SK-N-SH (cell line): ENCODE measurements at regions not wholly inside any gene's neighbourhood (a gene's known extent, or its start where the extent isn't known, plus 50 kb on each side); places are given as distances from the start of the nearest gene placed in this dataset.
A peak's percentile ranks its signal among the peaks of the same experiment; 100 is the strongest.

Experiments used
- CTCF ChIA-PET: fragments of 300-600, 350-600 bp; formaldehyde crosslinking; extraction: SDS; loops from one replicate; lab custom pipeline; 2021; lab: Yijun Ruan, JAX
- POLR2A ChIA-PET: fragments of 350-600 bp; sonication (Branson Sonifier 250); formaldehyde crosslinking; extraction: SDS; loops from one replicate; lab custom pipeline; 2020; ENCODE audit warnings: antibody characterized with exemption, inconsistent platforms; lab: Yijun Ruan, JAX
- DNase-seq: peaks from one replicate; pipeline ENCODE4 v3.0.0; 2012
- H2AFZ ChIP-seq: fragments of 200-600 bp; sonication (generic); 2 replicates; pipeline ENCODE4 v1.8.1; 2016; ENCODE audit warnings: antibody characterized with exemption, mild to moderate bottlenecking, low read depth
- H3F3A ChIP-seq: fragments of 200-600 bp; sonication (generic); replicated peaks from 2 replicates; pipeline ENCODE3; 2016; ENCODE audit warnings: antibody characterized with exemption, mild to moderate bottlenecking; ENCODE audit not compliant: insufficient read depth
- H3K27ac ChIP-seq, 2 experiments: fragments of 200-500 bp in 1 of 2; fragments of 200-600 bp in 1 of 2; sonication (Bioruptor generic) in 1 of 2; sonication (generic), shearing (Covaris generic) in 1 of 2; 2 replicates each; pipeline versions ENCODE4 v1.5.1 to v1.6.1; 2014 to 2016; ENCODE audit warnings: low read depth in 2 of 2, inconsistent platforms in 1 of 2, low read length in 1 of 2, mild to moderate bottlenecking in 1 of 2, mixed read lengths in 1 of 2
- H3K27me3 ChIP-seq: fragments of 200-600 bp; sonication (generic), shearing (Covaris generic); 2 replicates; pipeline ENCODE4 v1.6.1; 2016; ENCODE audit warnings: mixed run types; ENCODE audit not compliant: insufficient read depth
- H3K36me3 ChIP-seq, 2 experiments: fragments of 200-500 bp in 1 of 2; fragments of 200-600 bp in 1 of 2; sonication (Bioruptor generic) in 1 of 2; sonication (generic) in 1 of 2; replicated peaks in 1 of 2; 2 replicates each; pipeline versions ENCODE3 to v1.5.1; 2014 to 2016; ENCODE audit warnings: low read length in 1 of 2, mild to moderate bottlenecking in 1 of 2; ENCODE audit not compliant: insufficient read depth in 2 of 2, control insufficient read depth in 1 of 2
- H3K4me1 ChIP-seq, 2 experiments: fragments of 200-500 bp in 1 of 2; fragments of 200-600 bp in 1 of 2; sonication (Bioruptor generic) in 1 of 2; sonication (generic), shearing (Covaris generic) in 1 of 2; 2 replicates each; pipeline versions ENCODE4 v1.5.1 to v1.6.1; 2014 to 2016; ENCODE audit warnings: low read depth in 1 of 2, low read length in 1 of 2, mixed run types in 1 of 2; ENCODE audit not compliant: insufficient read depth in 2 of 2, control insufficient read depth in 1 of 2
- H3K4me2 ChIP-seq: fragments of 200-600 bp; sonication (generic), shearing (Covaris generic); 2 replicates; pipeline ENCODE4 v1.6.1; 2017; ENCODE audit warnings: mixed run types
- H3K4me3 ChIP-seq, 2 experiments: fragments of 200-500 bp in 1 of 2; fragments of 200-600 bp in 1 of 2; sonication (Bioruptor generic) in 1 of 2; sonication (generic), shearing (Covaris generic) in 1 of 2; 2 replicates each; pipeline versions ENCODE4 v1.5.1 to v1.8.1; 2014 to 2016; ENCODE audit warnings: low read depth in 2 of 2, inconsistent platforms in 1 of 2, low read length in 1 of 2, mild to moderate bottlenecking in 1 of 2, mixed read lengths in 1 of 2, moderate library complexity in 1 of 2
- H3K79me2 ChIP-seq: fragments of 200-600 bp; sonication (generic); 2 replicates; pipeline ENCODE4 v1.8.1; 2017; ENCODE audit warnings: mild to moderate bottlenecking; ENCODE audit not compliant: insufficient read depth
- H3K9ac ChIP-seq: fragments of 200-600 bp; sonication (generic); 2 replicates; pipeline ENCODE4 v1.6.1; 2017; ENCODE audit warnings: mixed run types
- H3K9me2 ChIP-seq: fragments of 200-600 bp; sonication (generic); 2 replicates; pipeline ENCODE4 v1.6.1; 2017; ENCODE audit warnings: mixed run types
- H3K9me3 ChIP-seq: fragments of 200-600 bp; sonication (generic); 2 replicates; pipeline ENCODE4 v1.6.1; 2017; ENCODE audit warnings: mixed run types, mild to moderate bottlenecking, moderate library complexity
- H4K20me1 ChIP-seq: fragments of 200-600 bp; sonication (generic); 2 replicates; pipeline ENCODE4 v1.6.1; 2017; ENCODE audit warnings: mild to moderate bottlenecking, mixed run types; ENCODE audit not compliant: insufficient read depth
- CHD2 ChIP-seq: fragments of 150-350 bp; IDR thresholded peaks from 2 replicates; pipeline ENCODE4 v1.6.1; 2018; ENCODE audit warnings: low read length; ENCODE audit not compliant: partially characterized antibody
- ELF1 ChIP-seq: IDR thresholded peaks from 2 replicates; pipeline ENCODE4 v1.4.0; 2012
- EP300 ChIP-seq, 2 experiments: IDR thresholded peaks; 2 replicates each; pipeline versions ENCODE4 v1.4.0 to v1.6.1; 2012; ENCODE audit warnings: borderline replicate concordance in 1 of 2, low read depth in 1 of 2, low read length in 1 of 2
- EZH2phosphoT487 ChIP-seq: fragments of 200-600 bp; sonication (generic); IDR thresholded peaks from 2 replicates; pipeline ENCODE4 v1.6.1; 2017; ENCODE audit warnings: low read depth, mixed run types, mild to moderate bottlenecking, antibody characterized with exemption, moderate library complexity, borderline replicate concordance
- FOSL2 ChIP-seq: IDR thresholded peaks from 2 replicates; pipeline ENCODE4 v1.4.0; 2012; ENCODE audit warnings: low read depth, mild to moderate bottlenecking, moderate library complexity, borderline replicate concordance
- FOXJ3 ChIP-seq: sonication (generic); formaldehyde crosslinking; IDR thresholded peaks from 2 replicates; pipeline ENCODE4 v1.5.1; 2020; ENCODE audit warnings: mild to moderate bottlenecking, missing genetic modification reagents
- FOXM1 ChIP-seq: IDR thresholded peaks from 2 replicates; pipeline ENCODE4 v1.4.0; 2012; ENCODE audit warnings: low read depth, mild to moderate bottlenecking
- GABPA ChIP-seq: IDR thresholded peaks from 2 replicates; pipeline ENCODE4 v1.4.0; 2012; ENCODE audit warnings: low read depth, mild to moderate bottlenecking
- GATA2 ChIP-seq: sonication (generic); formaldehyde crosslinking; IDR thresholded peaks from 2 replicates; pipeline ENCODE4 v1.5.0; 2020; ENCODE audit warnings: mild to moderate bottlenecking, missing genetic modification reagents
- JUND ChIP-seq: IDR thresholded peaks from 2 replicates; pipeline ENCODE4 v1.4.0; 2012
- MXI1 ChIP-seq: IDR thresholded peaks from 2 replicates; pipeline ENCODE4 v1.6.1; 2012; ENCODE audit warnings: mild to moderate bottlenecking, low read depth, low read length, improper control_type of control experiment
- NFIC ChIP-seq: IDR thresholded peaks from 2 replicates; pipeline ENCODE4 v1.4.0; 2012; ENCODE audit warnings: borderline replicate concordance
- POLR2AphosphoS5 ChIP-seq: IDR thresholded peaks from 2 replicates; pipeline ENCODE4 v1.6.1; 2012; ENCODE audit warnings: low read depth, low read length
- RAD21 ChIP-seq: IDR thresholded peaks from 2 replicates; pipeline ENCODE4 v1.6.1; 2012; ENCODE audit warnings: mild to moderate bottlenecking, low read length
- RCOR1 ChIP-seq: fragments of 150-350 bp; IDR thresholded peaks from 2 replicates; pipeline ENCODE4 v1.6.1; 2017; ENCODE audit warnings: antibody characterized with exemption, low read length
- RFX5 ChIP-seq: IDR thresholded peaks from 2 replicates; pipeline ENCODE4 v1.6.1; 2012; ENCODE audit warnings: mild to moderate bottlenecking, improper control_type of control experiment, low read length
- RXRA ChIP-seq: IDR thresholded peaks from 2 replicates; pipeline ENCODE4 v1.4.0; 2012; ENCODE audit warnings: low read depth, mild to moderate bottlenecking, borderline replicate concordance
- SMC3 ChIP-seq: IDR thresholded peaks from 2 replicates; pipeline ENCODE4 v1.6.1; 2012; ENCODE audit warnings: low read depth, low read length, improper control_type of control experiment
- TAF1 ChIP-seq: IDR thresholded peaks from 2 replicates; pipeline ENCODE4 v1.6.1; 2012; ENCODE audit warnings: low read depth, mild to moderate bottlenecking, low read length, moderate library complexity, borderline replicate concordance
- TCF12 ChIP-seq: IDR thresholded peaks from 2 replicates; pipeline ENCODE4 v1.4.0; 2012
- WGBS: methylation state at CpG from one replicate; pipeline ENCODE4 v1.1.6; 2017; ENCODE audit warnings: low lambda C conversion rate; 5-methylcytosine and 5-hydroxymethylcytosine counted together
- TF ChIP-seq, protein P1 (sequence below): IDR thresholded peaks from 2 replicates; pipeline ENCODE4; 2012
- TF ChIP-seq, protein P2 (sequence below): fragments of 150-350 bp; IDR thresholded peaks from 2 replicates; pipeline ENCODE4 v1.6.1; 2017; ENCODE audit warnings: antibody characterized with exemption, low read length, low read depth, borderline replicate concordance
- TF ChIP-seq, protein P3 (sequence below): IDR thresholded peaks from 2 replicates; pipeline ENCODE4 v1.4.0; 2012; ENCODE audit warnings: low read depth
- TF ChIP-seq, protein P4 (sequence below): fragments of 200-600 bp; sonication (generic); IDR thresholded peaks from 2 replicates; pipeline ENCODE4 v1.6.1; 2017; ENCODE audit warnings: antibody characterized with exemption, mild to moderate bottlenecking, moderate library complexity
- TF ChIP-seq, protein P5 (sequence below): IDR thresholded peaks from 2 replicates; pipeline ENCODE4 v1.6.1; 2012; ENCODE audit warnings: mild to moderate bottlenecking, low read depth, low read length, moderate library complexity

DNA sequence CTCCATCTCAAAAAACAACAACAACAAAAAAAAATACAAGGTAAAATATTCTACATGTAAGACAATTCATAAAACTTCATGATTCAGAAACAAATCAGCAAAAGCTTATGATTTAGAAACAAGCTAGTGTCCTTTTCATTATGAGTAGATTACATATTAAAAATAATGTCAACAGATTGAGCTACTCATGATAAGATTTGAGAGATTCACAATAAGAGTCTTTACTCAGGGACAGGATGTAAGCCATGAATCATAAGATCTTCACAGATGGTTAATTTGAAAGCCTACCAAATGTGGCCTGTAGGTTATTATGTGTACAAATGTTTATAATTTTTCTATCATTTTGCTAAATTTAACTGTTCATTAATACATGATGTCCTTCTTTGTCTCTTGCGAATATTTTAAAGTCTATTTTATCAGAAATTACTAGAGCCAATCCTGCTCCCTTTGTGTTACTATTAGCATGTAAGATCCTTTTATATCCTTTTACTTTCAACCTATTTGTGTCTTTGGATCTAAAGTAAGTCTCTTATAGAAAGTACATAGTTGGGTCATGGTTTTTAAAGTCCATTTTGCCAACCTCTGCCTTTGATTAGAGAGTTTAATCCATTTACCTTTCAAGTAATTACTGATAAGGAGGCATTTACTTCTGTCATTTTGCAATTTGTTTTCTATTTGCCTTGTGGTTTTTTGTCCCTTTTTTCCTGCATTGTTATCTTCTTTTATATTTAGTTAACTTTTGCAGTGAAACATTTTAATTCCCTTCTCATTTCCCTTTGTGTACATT lies 68.3 kb upstream of the RXFP2 start (continued):
- TF ChIP-seq, protein P1, sequence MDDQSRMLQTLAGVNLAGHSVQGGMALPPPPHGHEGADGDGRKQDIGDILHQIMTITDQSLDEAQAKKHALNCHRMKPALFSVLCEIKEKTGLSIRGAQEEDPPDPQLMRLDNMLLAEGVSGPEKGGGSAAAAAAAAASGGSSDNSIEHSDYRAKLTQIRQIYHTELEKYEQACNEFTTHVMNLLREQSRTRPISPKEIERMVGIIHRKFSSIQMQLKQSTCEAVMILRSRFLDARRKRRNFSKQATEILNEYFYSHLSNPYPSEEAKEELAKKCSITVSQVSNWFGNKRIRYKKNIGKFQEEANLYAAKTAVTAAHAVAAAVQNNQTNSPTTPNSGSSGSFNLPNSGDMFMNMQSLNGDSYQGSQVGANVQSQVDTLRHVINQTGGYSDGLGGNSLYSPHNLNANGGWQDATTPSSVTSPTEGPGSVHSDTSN, result no peak
- no peak for TF ChIP-seq RXRA
- TF ChIP-seq FOXM1, result no peak
- TF ChIP-seq CHD2, result peak; percentile 62
- no peak for TF ChIP-seq JUND
- TF ChIP-seq SMC3, result no peak
- peak; percentile 68; the same call in 1 of the 2 replicates for TF ChIP-seq RCOR1
- TF ChIP-seq, protein P2, sequence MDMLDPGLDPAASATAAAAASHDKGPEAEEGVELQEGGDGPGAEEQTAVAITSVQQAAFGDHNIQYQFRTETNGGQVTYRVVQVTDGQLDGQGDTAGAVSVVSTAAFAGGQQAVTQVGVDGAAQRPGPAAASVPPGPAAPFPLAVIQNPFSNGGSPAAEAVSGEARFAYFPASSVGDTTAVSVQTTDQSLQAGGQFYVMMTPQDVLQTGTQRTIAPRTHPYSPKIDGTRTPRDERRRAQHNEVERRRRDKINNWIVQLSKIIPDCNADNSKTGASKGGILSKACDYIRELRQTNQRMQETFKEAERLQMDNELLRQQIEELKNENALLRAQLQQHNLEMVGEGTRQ, result no peak
- peak; percentile 27; the same call in 1 of the 2 replicates for TF ChIP-seq RAD21
- TF ChIP-seq MXI1, result no peak
- no peak for TF ChIP-seq POLR2AphosphoS5
- TF ChIP-seq NFIC, result no peak
- TF ChIP-seq TCF12, result no peak
- peak; percentile 51; the same call in 1 of the 2 replicates for TF ChIP-seq FOXJ3 (CRISPR knock-in tag)
- no peak for TF ChIP-seq ELF1
- no peak for TF ChIP-seq EZH2phosphoT487
- peak; percentile 79 for TF ChIP-seq GATA2 (CRISPR knock-in tag)
- TF ChIP-seq, protein P3, sequence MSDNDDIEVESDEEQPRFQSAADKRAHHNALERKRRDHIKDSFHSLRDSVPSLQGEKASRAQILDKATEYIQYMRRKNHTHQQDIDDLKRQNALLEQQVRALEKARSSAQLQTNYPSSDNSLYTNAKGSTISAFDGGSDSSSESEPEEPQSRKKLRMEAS, result no peak
- no peak for TF ChIP-seq RFX5

DNA sequence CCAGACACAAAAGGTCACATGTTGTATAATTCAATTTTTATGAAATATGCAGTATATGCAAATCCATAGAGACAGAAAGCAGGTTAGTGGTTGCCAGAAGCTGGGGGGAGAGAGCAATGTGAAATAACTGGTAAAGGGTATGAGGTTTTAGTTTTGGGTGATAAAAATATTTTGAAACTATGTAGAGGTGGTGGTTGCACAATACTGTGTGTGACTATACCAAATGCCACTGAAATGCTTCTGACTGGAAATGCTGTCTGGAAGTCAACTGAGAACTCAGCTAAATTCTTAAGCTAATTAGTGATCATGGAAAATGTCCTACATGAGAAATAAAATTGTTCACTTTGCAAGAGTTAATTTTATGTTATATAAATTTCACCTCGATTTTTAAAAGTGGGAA lies 65.3 kb upstream of the RXFP2 start:
- no peaks in the 10 kb centered on the region for H3K27me3 ChIP-seq
- H3K36me3 ChIP-seq, result no peaks in the 10 kb centered on the region
- H3K4me3 ChIP-seq, result no peak overlapping the region
- H3K9me3 ChIP-seq, result no peaks in the 10 kb centered on the region
- H3F3A ChIP-seq, result no peaks in the 10 kb centered on the region
- ChIA-PET POLR2A (no interaction called here), CTCF (no interaction called here)
- peak overlapping the region in 1 of 2 experiments; percentile 43; a peak in 1 of 4 replicates for H3K27ac ChIP-seq
- no peaks in the 10 kb centered on the region for H3K9me2 ChIP-seq
- H4K20me1 ChIP-seq, result no peaks in the 10 kb centered on the region
- no peak for DNase-seq
- no peak overlapping the region for H3K9ac ChIP-seq
- 39% methylated on average over 1 of the region's 1 CpG for WGBS
- peaks cover 0 to 23% of the 10 kb centered on the region in 2 experiments; a peak in 2 of 4 replicates for H3K4me1 ChIP-seq
- no peak overlapping the region for H2AFZ ChIP-seq
- no peak overlapping the region for H3K4me2 ChIP-seq
- H3K79me2 ChIP-seq, result no peaks in the 10 kb centered on the region
- TF ChIP-seq ELF1, result no peak
- TF ChIP-seq, protein P2, result no peak
- TF ChIP-seq GABPA, result no peak
- no peak for TF ChIP-seq FOSL2
- TF ChIP-seq TAF1, result no peak
- TF ChIP-seq POLR2AphosphoS5, result no peak
- TF ChIP-seq, protein P4, sequence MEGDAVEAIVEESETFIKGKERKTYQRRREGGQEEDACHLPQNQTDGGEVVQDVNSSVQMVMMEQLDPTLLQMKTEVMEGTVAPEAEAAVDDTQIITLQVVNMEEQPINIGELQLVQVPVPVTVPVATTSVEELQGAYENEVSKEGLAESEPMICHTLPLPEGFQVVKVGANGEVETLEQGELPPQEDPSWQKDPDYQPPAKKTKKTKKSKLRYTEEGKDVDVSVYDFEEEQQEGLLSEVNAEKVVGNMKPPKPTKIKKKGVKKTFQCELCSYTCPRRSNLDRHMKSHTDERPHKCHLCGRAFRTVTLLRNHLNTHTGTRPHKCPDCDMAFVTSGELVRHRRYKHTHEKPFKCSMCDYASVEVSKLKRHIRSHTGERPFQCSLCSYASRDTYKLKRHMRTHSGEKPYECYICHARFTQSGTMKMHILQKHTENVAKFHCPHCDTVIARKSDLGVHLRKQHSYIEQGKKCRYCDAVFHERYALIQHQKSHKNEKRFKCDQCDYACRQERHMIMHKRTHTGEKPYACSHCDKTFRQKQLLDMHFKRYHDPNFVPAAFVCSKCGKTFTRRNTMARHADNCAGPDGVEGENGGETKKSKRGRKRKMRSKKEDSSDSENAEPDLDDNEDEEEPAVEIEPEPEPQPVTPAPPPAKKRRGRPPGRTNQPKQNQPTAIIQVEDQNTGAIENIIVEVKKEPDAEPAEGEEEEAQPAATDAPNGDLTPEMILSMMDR, result no peak
- TF ChIP-seq EP300 (IDR thresholded peaks at IDR 0.05; ENCODE audit: borderline replicate concordance in 1 of 2, low read depth in 1 of 2, low read length in 1 of 2), result no peak; a peak in 1 of 4 replicates
- TF ChIP-seq, protein P5, sequence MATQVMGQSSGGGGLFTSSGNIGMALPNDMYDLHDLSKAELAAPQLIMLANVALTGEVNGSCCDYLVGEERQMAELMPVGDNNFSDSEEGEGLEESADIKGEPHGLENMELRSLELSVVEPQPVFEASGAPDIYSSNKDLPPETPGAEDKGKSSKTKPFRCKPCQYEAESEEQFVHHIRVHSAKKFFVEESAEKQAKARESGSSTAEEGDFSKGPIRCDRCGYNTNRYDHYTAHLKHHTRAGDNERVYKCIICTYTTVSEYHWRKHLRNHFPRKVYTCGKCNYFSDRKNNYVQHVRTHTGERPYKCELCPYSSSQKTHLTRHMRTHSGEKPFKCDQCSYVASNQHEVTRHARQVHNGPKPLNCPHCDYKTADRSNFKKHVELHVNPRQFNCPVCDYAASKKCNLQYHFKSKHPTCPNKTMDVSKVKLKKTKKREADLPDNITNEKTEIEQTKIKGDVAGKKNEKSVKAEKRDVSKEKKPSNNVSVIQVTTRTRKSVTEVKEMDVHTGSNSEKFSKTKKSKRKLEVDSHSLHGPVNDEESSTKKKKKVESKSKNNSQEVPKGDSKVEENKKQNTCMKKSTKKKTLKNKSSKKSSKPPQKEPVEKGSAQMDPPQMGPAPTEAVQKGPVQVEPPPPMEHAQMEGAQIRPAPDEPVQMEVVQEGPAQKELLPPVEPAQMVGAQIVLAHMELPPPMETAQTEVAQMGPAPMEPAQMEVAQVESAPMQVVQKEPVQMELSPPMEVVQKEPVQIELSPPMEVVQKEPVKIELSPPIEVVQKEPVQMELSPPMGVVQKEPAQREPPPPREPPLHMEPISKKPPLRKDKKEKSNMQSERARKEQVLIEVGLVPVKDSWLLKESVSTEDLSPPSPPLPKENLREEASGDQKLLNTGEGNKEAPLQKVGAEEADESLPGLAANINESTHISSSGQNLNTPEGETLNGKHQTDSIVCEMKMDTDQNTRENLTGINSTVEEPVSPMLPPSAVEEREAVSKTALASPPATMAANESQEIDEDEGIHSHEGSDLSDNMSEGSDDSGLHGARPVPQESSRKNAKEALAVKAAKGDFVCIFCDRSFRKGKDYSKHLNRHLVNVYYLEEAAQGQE, result no peak
